Neural cell (in vitro differentiated cells): ENCODE measurements at regions not wholly inside any gene's neighbourhood (a gene's known extent, or its start where the extent isn't known, plus 50 kb on each side); places are given as distances from the start of the nearest gene placed in this dataset.

Experiments
- H2AFZ ChIP-seq: fragments of 200-600, 300-800 bp; sonication (generic), shearing (Covaris generic); 2 replicates; pipeline ENCODE4 v1.6.0; 2014; ENCODE audit warnings: low read depth, mild to moderate bottlenecking, antibody characterized with exemption, low read length, moderate library complexity
- H3F3A ChIP-seq: fragments of 200-600 bp; shearing (Covaris generic); 2 replicates; pipeline ENCODE4 v1.6.1; 2016; ENCODE audit warnings: mild to moderate bottlenecking, moderate library complexity, mixed read lengths, antibody characterized with exemption, low read length; ENCODE audit not compliant: insufficient read depth, poor library complexity, severe bottlenecking
- H3K27ac ChIP-seq: fragments of 200-600, 300-800 bp; sonication (generic), shearing (Covaris generic); 2 replicates; pipeline ENCODE4 v1.5.1; 2014; ENCODE audit warnings: mild to moderate bottlenecking, low read length, moderate library complexity
- H3K27me3 ChIP-seq: fragments of 300-800, 200-600 bp; sonication (generic), shearing (Covaris generic); 2 replicates; pipeline ENCODE4 v1.6.0; 2014; ENCODE audit warnings: mild to moderate bottlenecking, low read depth, low read length, moderate library complexity; ENCODE audit not compliant: insufficient read depth
- H3K36me3 ChIP-seq: fragments of 300-800, 200-600 bp; sonication (generic), shearing (Covaris generic); 2 replicates; pipeline ENCODE4 v1.5.1; 2014; ENCODE audit warnings: mild to moderate bottlenecking, antibody characterized with exemption, low read length, moderate library complexity; ENCODE audit not compliant: insufficient read depth
- H3K4me2 ChIP-seq: fragments of 300-800, 200-600 bp; sonication (generic), shearing (Covaris generic); 2 replicates; pipeline ENCODE4 v1.6.0; 2014; ENCODE audit warnings: mild to moderate bottlenecking, low read length
- H3K4me3 ChIP-seq: fragments of 300-800, 200-600 bp; sonication (generic), shearing (Covaris generic); 2 replicates; pipeline ENCODE4 v1.5.1; 2014; ENCODE audit warnings: mild to moderate bottlenecking, low read length, moderate library complexity
- H3K79me2 ChIP-seq: fragments of 200-600 bp; shearing (Covaris generic); replicated peaks from 2 replicates; pipeline ENCODE4 v1.6.0; 2014; ENCODE audit warnings: mild to moderate bottlenecking, low read length, moderate library complexity; ENCODE audit not compliant: insufficient read depth
- H3K9ac ChIP-seq: fragments of 300-800, 200-600 bp; sonication (generic), shearing (Covaris generic); 2 replicates; pipeline ENCODE4 v1.6.1; 2016; ENCODE audit warnings: mild to moderate bottlenecking, low read length, mixed read lengths
- H3K9me2 ChIP-seq: fragments of 200-600 bp; shearing (Covaris generic); 2 replicates; pipeline ENCODE4 v1.6.1; 2016; ENCODE audit warnings: mild to moderate bottlenecking, low read length, mixed read lengths; ENCODE audit not compliant: insufficient read depth
- H3K9me3 ChIP-seq: fragments of 200-600, 300-800 bp; sonication (generic), shearing (Covaris generic); 2 replicates; pipeline ENCODE4 v1.6.1; 2016; ENCODE audit warnings: mild to moderate bottlenecking, mixed run types, low read length, moderate library complexity, mixed read lengths
- H4K20me1 ChIP-seq: fragments of 200-600 bp; shearing (Covaris generic); 2 replicates; pipeline ENCODE4 v1.6.1; 2016; ENCODE audit warnings: mild to moderate bottlenecking, mixed run types; ENCODE audit not compliant: insufficient read depth
- CTCF ChIP-seq: fragments of 450-650 bp; IDR thresholded peaks from 2 replicates; pipeline ENCODE4 v1.5.1; 2014; ENCODE audit warnings: antibody characterized with exemption, mild to moderate bottlenecking, moderate library complexity; ENCODE audit not compliant: poor library complexity, severe bottlenecking
- EP300 ChIP-seq: fragments of 450-650 bp; conservative IDR thresholded peaks from 2 replicates; pipeline ENCODE4 v1.6.1; 2014; ENCODE audit warnings: antibody characterized with exemption, mild to moderate bottlenecking, moderate library complexity; ENCODE audit not compliant: poor library complexity, severe bottlenecking
- EZH2 ChIP-seq: fragments of 200-600, 300-800 bp; shearing (Covaris generic), sonication (generic); IDR thresholded peaks from 2 replicates; pipeline ENCODE4 v1.6.1; 2014; ENCODE audit warnings: antibody characterized with exemption, low read length, borderline replicate concordance, mild to moderate bottlenecking; ENCODE audit not compliant: insufficient read depth, poor library complexity, severe bottlenecking
- MXI1 ChIP-seq: fragments of 450-650 bp; conservative IDR thresholded peaks from 2 replicates; pipeline ENCODE4 v1.6.1; 2014; ENCODE audit warnings: antibody characterized with exemption, mild to moderate bottlenecking; ENCODE audit not compliant: poor library complexity, severe bottlenecking
- POLR2AphosphoS5 ChIP-seq: IDR thresholded peaks from 2 replicates; pipeline ENCODE4 v1.6.1; 2012
- RAD21 ChIP-seq: fragments of 450-650 bp; conservative IDR thresholded peaks from 2 replicates; pipeline ENCODE4 v1.6.1; 2014; ENCODE audit warnings: antibody characterized with exemption, mild to moderate bottlenecking, moderate library complexity
- REST ChIP-seq: IDR thresholded peaks from 2 replicates; pipeline ENCODE4 v1.6.1; 2012; ENCODE audit warnings: borderline replicate concordance
- SMC3 ChIP-seq: fragments of 450-650 bp; conservative IDR thresholded peaks from 2 replicates; pipeline ENCODE4 v1.6.1; 2014; ENCODE audit warnings: antibody characterized with exemption, mild to moderate bottlenecking, moderate library complexity; ENCODE audit not compliant: poor library complexity
- TAF1 ChIP-seq: IDR thresholded peaks from 2 replicates; pipeline ENCODE4 v1.6.1; 2012; ENCODE audit warnings: low read depth

- Histone ChIP-seq H3K36me3 (no peaks in the 10 kb centered on the region), H2AFZ (no peak overlapping the region), H3K9me2 (no peaks in the 10 kb centered on the region), H4K20me1 (no peaks in the 10 kb centered on the region), H3K79me2 (no peaks in the 10 kb centered on the region), H3K27me3 (no peaks in the 10 kb centered on the region), H3K9ac (no peak overlapping the region), H3F3A (no peaks in the 10 kb centered on the region), H3K4me2 (no peak overlapping the region), H3K27ac (no peak overlapping the region), H3K4me3 (no peak overlapping the region), H3K9me3 (no peaks in the 10 kb centered on the region)
- TF ChIP-seq EP300 (no peak), SMC3 (no peak), CTCF (no peak), RAD21 (no peak), REST (no peak), MXI1 (no peak), TAF1 (no peak), EZH2 (no peak), POLR2AphosphoS5 (no peak)
Measured at GRCh38 chr20:7654231-7654630, 286.0 kb downstream of the HAO1 start.

- no peaks in the 10 kb centered on the region for H3K36me3 ChIP-seq
- H3K9me2 ChIP-seq: no peaks in the 10 kb centered on the region
- H3K27ac ChIP-seq: no peak overlapping the region
- no peaks in the 10 kb centered on the region for H4K20me1 ChIP-seq
- no peak overlapping the region for H3K4me3 ChIP-seq
- no peak overlapping the region for H2AFZ ChIP-seq
- no peaks in the 10 kb centered on the region for H3K9me3 ChIP-seq
- no peak for TF ChIP-seq TAF1
- no peak for TF ChIP-seq RAD21
- TF ChIP-seq EZH2: no peak
- no peak for TF ChIP-seq EP300
- no peak for TF ChIP-seq SMC3
- no peak for TF ChIP-seq MXI1
- no peak for TF ChIP-seq REST
- no peak for TF ChIP-seq CTCF
- no peak for TF ChIP-seq POLR2AphosphoS5
- no peak overlapping the region for H3K9ac ChIP-seq
- no peaks in the 10 kb centered on the region for H3K27me3 ChIP-seq
- H3K4me2 ChIP-seq: no peak overlapping the region
- no peaks in the 10 kb centered on the region for H3F3A ChIP-seq
- no peaks in the 10 kb centered on the region for H3K79me2 ChIP-seq
Measured at GRCh38 chr20:7656687-7657467, 283.4 kb downstream of the HAO1 start.
